ENCODE measurements at regions not wholly inside any gene's neighbourhood (a gene's known extent, or its start where the extent isn't known, plus 50 kb on each side); places are given as distances from the start of the nearest gene placed in this dataset.

DNA sequence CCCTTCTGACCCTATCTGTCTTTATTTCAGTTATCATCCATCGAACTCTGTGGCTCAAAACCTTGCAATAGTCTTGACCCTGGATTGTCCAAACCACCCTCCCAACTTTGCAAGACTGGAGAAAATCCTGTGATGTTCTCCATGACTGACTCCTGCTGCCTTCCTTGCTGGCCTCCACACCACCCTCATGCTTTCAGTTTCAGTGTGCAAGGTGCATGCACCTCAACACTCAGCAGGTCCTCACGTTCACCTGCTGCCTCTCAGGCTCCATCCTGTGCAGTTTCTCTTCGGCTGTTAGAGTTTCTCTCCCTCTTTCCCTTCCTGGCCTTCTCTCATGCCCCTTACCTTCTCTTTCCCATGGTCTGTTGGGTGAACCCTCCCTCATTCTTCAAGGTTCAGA lies 59.4 kb upstream of the ASIC2 start:
- H3K4me1 Mint-ChIP-seq, result no peaks in the 10 kb centered on the region
- ChIA-PET POLR2A (no interaction called here), CTCF (interaction anchor here (0.7 kb wide), 1 partner anchor 21 kb away, joined by 3 read pairs; no protein-coding TSS in a partner anchor)
- no peak overlapping the region for H3K4me3 Mint-ChIP-seq
- no peak for DNase-seq
- H3K36me3 Mint-ChIP-seq (ENCODE audit: low read depth), result no peaks in the 10 kb centered on the region
- no peaks in the 10 kb centered on the region for H3K9me3 Mint-ChIP-seq
- peaks cover 2% of the 10 kb centered on the region for H3K27me3 Mint-ChIP-seq
- H3K27ac Mint-ChIP-seq, result no peak overlapping the region

DNA sequence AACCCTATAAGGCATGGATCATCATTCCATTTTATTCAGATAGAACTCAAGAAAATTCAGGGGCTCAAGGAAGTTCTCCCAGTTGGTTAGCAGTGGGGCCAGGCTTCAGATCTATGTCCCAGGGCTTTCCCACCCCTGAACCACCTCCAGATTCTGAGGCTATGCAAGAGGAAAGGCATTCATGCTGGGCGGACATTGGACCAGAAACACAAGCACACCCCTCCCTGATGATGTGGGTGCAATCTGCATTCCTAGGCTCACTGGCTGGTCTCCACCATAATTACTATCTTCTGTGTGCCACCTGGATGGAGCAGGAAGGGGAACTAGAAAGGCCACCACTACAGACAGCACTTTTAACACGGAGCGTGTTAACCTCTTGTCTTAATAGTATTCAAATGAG lies 63.2 kb upstream of the ASIC2 start:
- H3K4me3 Mint-ChIP-seq, result no peak overlapping the region
- H3K27me3 Mint-ChIP-seq, result peaks cover 2% of the 10 kb centered on the region
- ChIA-PET POLR2A (no interaction called here), CTCF (no interaction called here)
- no peak for DNase-seq
- H3K27ac Mint-ChIP-seq, result no peak overlapping the region
- no peaks in the 10 kb centered on the region for H3K36me3 Mint-ChIP-seq (ENCODE audit: low read depth)
- H3K9me3 Mint-ChIP-seq, result no peaks in the 10 kb centered on the region
- H3K4me1 Mint-ChIP-seq, result no peaks in the 10 kb centered on the region

- CTCF ChIA-PET, result no interaction called here
- no peak for DNase-seq
- no peaks in the 10 kb centered on the region for H3K36me3 Mint-ChIP-seq (ENCODE audit: low read depth)
Observed at GRCh38 chr17:33363475-33363874, 70.4 kb upstream of the ASIC2 start.

DNA sequence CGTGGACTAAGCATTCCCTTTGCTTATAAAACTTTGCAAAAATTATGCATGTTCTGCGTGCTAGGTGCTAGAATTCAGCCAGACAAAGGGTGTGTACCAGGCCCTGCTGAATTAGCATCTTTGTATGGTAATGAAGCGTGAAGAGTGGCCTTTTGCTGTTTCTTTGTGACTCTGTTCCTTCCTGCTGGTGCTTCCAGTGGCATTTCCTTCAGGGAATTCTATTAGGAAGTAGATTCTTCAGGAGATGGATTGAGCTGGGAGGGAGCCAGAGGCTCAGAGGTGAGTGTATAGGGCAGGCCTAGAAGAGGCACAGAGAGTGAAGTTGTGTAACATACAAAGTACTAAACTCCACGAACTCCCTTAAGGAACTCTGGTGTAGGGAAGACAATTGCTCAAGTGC lies 73.9 kb upstream of the ASIC2 start:
- CTCF ChIA-PET, result no interaction called here
- POLR2A ChIA-PET, result no interaction called here
- Mint-ChIP-seq H3K4me3 (no peak overlapping the region), H3K36me3 (ENCODE audit: low read depth) (no peaks in the 10 kb centered on the region), H3K27me3 (peaks cover 2% of the 10 kb centered on the region), H3K9me3 (no peaks in the 10 kb centered on the region), H3K27ac (no peak overlapping the region), H3K4me1 (no peaks in the 10 kb centered on the region)
- no peak for DNase-seq

More at GRCh38 chr17:33363475-33363874, 70.4 kb upstream of the ASIC2 start:
- Mint-ChIP-seq H3K27ac (no peak overlapping the region), H3K27me3 (peaks cover 2% of the 10 kb centered on the region), H3K4me1 (no peaks in the 10 kb centered on the region), H3K9me3 (no peaks in the 10 kb centered on the region), H3K4me3 (no peak overlapping the region)
- POLR2A ChIA-PET, result no interaction called here

GRCh38 chr17:33369149-33369548 lies 76.1 kb upstream of the ASIC2 start:
- ChIA-PET POLR2A (no interaction called here), CTCF (no interaction called here)
- Mint-ChIP-seq H3K9me3 (no peaks in the 10 kb centered on the region), H3K27ac (no peak overlapping the region), H3K36me3 (ENCODE audit: low read depth) (no peaks in the 10 kb centered on the region), H3K4me1 (no peaks in the 10 kb centered on the region), H3K27me3 (peaks cover 2% of the 10 kb centered on the region), H3K4me3 (no peak overlapping the region)
- DNase-seq, result no peak

- H3K4me1 Mint-ChIP-seq, result no peaks in the 10 kb centered on the region
- ChIA-PET CTCF (no interaction called here), POLR2A (no interaction called here)
- no peak for DNase-seq
- no peak overlapping the region for H3K27ac Mint-ChIP-seq
- no peaks in the 10 kb centered on the region for H3K36me3 Mint-ChIP-seq (ENCODE audit: low read depth)
- H3K4me3 Mint-ChIP-seq, result no peak overlapping the region
- no peaks in the 10 kb centered on the region for H3K9me3 Mint-ChIP-seq
- peaks cover 2% of the 10 kb centered on the region for H3K27me3 Mint-ChIP-seq
Observed at GRCh38 chr17:33369876-33370275, 76.8 kb upstream of the ASIC2 start.

GRCh38 chr17:33370401-33370800 lies 77.3 kb upstream of the ASIC2 start:
- Mint-ChIP-seq H3K4me3 (no peak overlapping the region), H3K9me3 (no peaks in the 10 kb centered on the region), H3K27ac (no peak overlapping the region), H3K36me3 (ENCODE audit: low read depth) (no peaks in the 10 kb centered on the region), H3K4me1 (no peaks in the 10 kb centered on the region), H3K27me3 (peaks cover 2% of the 10 kb centered on the region)
- CTCF ChIA-PET, result no interaction called here
- POLR2A ChIA-PET, result no interaction called here
- no peak for DNase-seq

GRCh38 chr17:33371377-33371776 lies 78.3 kb upstream of the ASIC2 start:
- ChIA-PET CTCF (interaction anchor here (0.7 kb wide), 1 partner anchor 35 kb away, joined by 3 read pairs; no protein-coding TSS in a partner anchor), POLR2A (no interaction called here)
- Mint-ChIP-seq H3K4me1 (no peaks in the 10 kb centered on the region), H3K27ac (no peak overlapping the region), H3K36me3 (ENCODE audit: low read depth) (no peaks in the 10 kb centered on the region), H3K9me3 (no peaks in the 10 kb centered on the region), H3K4me3 (no peak overlapping the region), H3K27me3 (peaks cover 2% of the 10 kb centered on the region)
- DNase-seq, result no peak

GRCh38 chr17:33373273-33373672 lies 80.2 kb upstream of the ASIC2 start:
- no peak for DNase-seq
- CTCF ChIA-PET, result no interaction called here
- POLR2A ChIA-PET, result no interaction called here
- Mint-ChIP-seq H3K4me1 (no peaks in the 10 kb centered on the region), H3K36me3 (ENCODE audit: low read depth) (no peaks in the 10 kb centered on the region), H3K27ac (no peak overlapping the region), H3K9me3 (no peaks in the 10 kb centered on the region), H3K4me3 (no peak overlapping the region), H3K27me3 (peaks cover 3% of the 10 kb centered on the region)

DNA sequence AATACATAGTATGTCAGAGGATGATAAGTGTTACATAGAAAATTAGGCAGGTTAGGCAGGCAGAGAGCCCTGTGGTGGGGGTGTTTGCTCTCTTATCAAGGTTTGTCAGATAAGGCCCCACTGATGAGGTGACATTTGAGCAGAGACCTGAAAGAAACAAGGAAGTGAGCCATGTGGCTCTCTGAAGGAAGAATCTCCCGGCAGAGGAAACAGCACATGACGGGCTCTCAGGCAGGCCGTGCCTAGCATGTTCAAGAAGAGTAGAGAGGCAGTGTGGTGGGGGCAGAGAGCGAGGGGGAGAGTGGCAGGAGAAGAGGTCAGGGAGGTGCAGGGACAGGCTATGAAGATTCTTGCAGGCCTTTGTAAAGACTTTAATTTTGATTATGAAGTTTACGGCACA lies 82.0 kb upstream of the ASIC2 start:
- CTCF ChIA-PET, result no interaction called here
- POLR2A ChIA-PET, result no interaction called here
- Mint-ChIP-seq H3K4me3 (no peak overlapping the region), H3K27me3 (peaks cover 3% of the 10 kb centered on the region), H3K36me3 (ENCODE audit: low read depth) (no peaks in the 10 kb centered on the region), H3K9me3 (no peaks in the 10 kb centered on the region), H3K4me1 (no peaks in the 10 kb centered on the region), H3K27ac (no peak overlapping the region)
- no peak for DNase-seq

- no peaks in the 10 kb centered on the region for H3K36me3 Mint-ChIP-seq (ENCODE audit: low read depth)
Observed at GRCh38 chr17:33375783-33376182, 82.7 kb upstream of the ASIC2 start.

DNA sequence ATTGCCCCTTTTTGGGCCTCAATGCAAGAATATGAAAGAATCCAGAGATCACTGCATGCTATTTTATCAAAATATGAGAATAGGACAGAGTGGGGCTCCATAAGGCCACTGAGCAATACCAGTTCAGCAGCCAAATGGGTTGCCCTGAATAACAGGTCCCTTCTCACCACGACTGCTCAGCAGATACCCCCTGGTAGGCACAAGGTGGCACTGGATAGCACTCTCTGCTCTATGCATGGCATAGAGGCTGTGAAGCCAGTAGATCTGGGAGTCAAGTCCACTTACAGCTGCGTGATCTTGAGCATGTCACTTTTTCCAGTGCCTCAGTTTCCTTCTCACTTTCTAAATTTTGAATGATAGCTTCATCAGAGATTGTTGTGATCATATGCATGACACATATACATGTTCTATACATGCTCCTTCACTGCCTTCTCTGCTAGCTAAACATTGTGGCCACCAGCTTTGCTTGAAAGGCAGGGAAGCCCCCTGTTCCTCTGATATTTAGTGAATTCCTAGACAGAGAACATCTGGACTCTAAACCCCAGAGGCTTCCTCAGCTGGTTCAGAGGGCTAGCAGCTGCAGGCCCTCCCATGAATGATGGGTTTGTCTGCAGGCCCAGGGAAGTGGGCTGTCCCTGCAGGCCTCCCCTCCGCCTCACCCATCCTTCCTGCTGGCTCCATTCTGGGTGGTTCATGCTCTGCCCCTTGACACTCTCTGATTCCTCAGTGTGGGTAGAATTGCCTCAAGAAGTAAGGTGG lies 84.9 kb upstream of the ASIC2 start:
- Mint-ChIP-seq H3K4me3 (no peak overlapping the region), H3K27me3 (peaks cover 5% of the 10 kb centered on the region), H3K4me1 (no peaks in the 10 kb centered on the region), H3K27ac (no peak overlapping the region), H3K9me3 (no peaks in the 10 kb centered on the region), H3K36me3 (ENCODE audit: low read depth) (no peaks in the 10 kb centered on the region)
- POLR2A ChIA-PET, result no interaction called here
- DNase-seq, result no peak
- CTCF ChIA-PET, result no interaction called here

More at GRCh38 chr17:33375783-33376182, 82.7 kb upstream of the ASIC2 start:
- ChIA-PET POLR2A (no interaction called here), CTCF (no interaction called here)
- peaks cover 4% of the 10 kb centered on the region for H3K27me3 Mint-ChIP-seq
- no peak overlapping the region for H3K27ac Mint-ChIP-seq
- no peaks in the 10 kb centered on the region for H3K9me3 Mint-ChIP-seq
- no peaks in the 10 kb centered on the region for H3K4me1 Mint-ChIP-seq
- DNase-seq, result no peak
- no peak overlapping the region for H3K4me3 Mint-ChIP-seq

DNA sequence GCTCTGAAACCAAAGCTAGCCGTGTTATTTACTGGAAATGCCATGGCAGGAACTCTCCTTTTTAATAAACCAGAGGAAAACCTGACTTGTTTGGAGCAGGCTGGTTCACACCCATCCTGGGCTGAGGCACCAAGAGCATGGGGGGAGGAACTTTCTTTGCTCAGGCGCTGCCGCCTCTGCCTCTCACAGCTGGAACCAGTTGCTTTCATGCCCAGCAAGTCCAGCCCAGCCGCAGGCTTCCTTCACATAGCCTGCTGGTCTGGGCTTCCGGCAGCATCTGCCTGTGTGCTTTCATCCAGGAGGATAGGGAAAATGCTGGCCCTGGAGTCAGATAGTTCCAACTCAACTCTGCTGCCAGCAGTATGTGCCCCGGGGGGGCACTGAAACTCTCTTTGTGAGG lies 88.1 kb upstream of the ASIC2 start:
- Mint-ChIP-seq H3K27me3 (peaks cover 7% of the 10 kb centered on the region), H3K36me3 (ENCODE audit: low read depth) (no peaks in the 10 kb centered on the region), H3K9me3 (no peaks in the 10 kb centered on the region), H3K4me3 (no peak overlapping the region), H3K27ac (no peak overlapping the region), H3K4me1 (no peaks in the 10 kb centered on the region)
- ChIA-PET CTCF (interaction anchor here (1.3 kb wide), 1 partner anchor 64 kb away, joined by 3 read pairs; no protein-coding TSS in a partner anchor), POLR2A (no interaction called here)
- no peak for DNase-seq

- Mint-ChIP-seq H3K9me3 (no peaks in the 10 kb centered on the region), H3K4me3 (no peak overlapping the region), H3K4me1 (no peaks in the 10 kb centered on the region), H3K36me3 (ENCODE audit: low read depth) (no peaks in the 10 kb centered on the region), H3K27ac (no peak overlapping the region), H3K27me3 (peaks cover 4% of the 10 kb centered on the region)
- no peak for DNase-seq
- ChIA-PET CTCF (no interaction called here), POLR2A (no interaction called here)
Observed at GRCh38 chr17:33383488-33384023, 90.5 kb upstream of the ASIC2 start.

Measured in activated CD4-positive, alpha-beta T cell treated with anti-CD3 and anti-CD28 coated beads, Interleukin-2, amount 10 ng/mL, durations not matched to agents 7 days and 5 days (primary cell).